PC-3 (cell line): ENCODE measurements at regions not wholly inside any gene's neighbourhood (a gene's known extent, or its start where the extent isn't known, plus 50 kb on each side); places are given as distances from the start of the nearest gene placed in this dataset.

ENCODE experiments used
- ATAC-seq: fragments of 200-7000 bp; cut with Tn5 transposase; 2 replicates; pipeline ENCODE4 v1.9.1; 2020; ENCODE audit warnings: mild to moderate bottlenecking, moderate library complexity
- BruUV-seq: library from RNA; stranded (reverse); fragments of 400-500 nt; replicated peaks from 2 replicates; lab custom pipeline; 2021; lab: Mats Ljungman, UMichigan
- CTCF ChIA-PET: fragments of 300-600 bp; sonication (Branson Sonifier 250); formaldehyde crosslinking; loops from one replicate; lab custom pipeline; 2022; ENCODE audit warnings: antibody characterized with exemption; lab: Charles Lee
- POLR2A ChIA-PET: fragments of 300-600 bp; sonication (Branson Sonifier 250); formaldehyde crosslinking; loops from one replicate; lab custom pipeline; 2022; ENCODE audit warnings: antibody characterized with exemption; ENCODE audit not compliant: unreplicated experiment; lab: Charles Lee
- DNase-seq: peaks from one replicate; pipeline ENCODE4 v3.0.0-alpha.2; 2015
- H2AFZ ChIP-seq: fragments of 300-600 bp; sonication (generic); 2 replicates; pipeline ENCODE4 v1.6.0; 2016; ENCODE audit warnings: antibody characterized with exemption, low read length
- H3F3A ChIP-seq: fragments of 300-600 bp; sonication (generic); one replicate; pipeline ENCODE4 v1.6.0; 2017; ENCODE audit warnings: antibody characterized with exemption, low read length, control low read depth, mild to moderate bottlenecking; ENCODE audit not compliant: unreplicated experiment
- H3K27ac ChIP-seq: fragments of 300-600 bp; sonication (generic); 2 replicates; pipeline ENCODE4 v1.5.1; 2016; ENCODE audit warnings: mild to moderate bottlenecking, low read length
- H3K27me3 ChIP-seq: fragments of 300-600 bp; sonication (generic); 2 replicates; pipeline ENCODE4 v1.6.1; 2016; ENCODE audit warnings: low read length, mixed read lengths
- H3K36me3 ChIP-seq: fragments of 300-600 bp; sonication (generic); 2 replicates; pipeline ENCODE4 v1.6.1; 2016; ENCODE audit warnings: low read depth, mixed run types, low read length, mixed read lengths
- H3K4me1 ChIP-seq: fragments of 300-600 bp; sonication (generic); 2 replicates; pipeline ENCODE4 v1.5.1; 2016; ENCODE audit warnings: low read length; ENCODE audit not compliant: insufficient read depth
- H3K4me2 ChIP-seq: fragments of 300-600 bp; sonication (generic); 2 replicates; pipeline ENCODE4 v1.6.0; 2016; ENCODE audit warnings: low read length
- H3K4me3 ChIP-seq: fragments of 300-600 bp; sonication (generic); 2 replicates; pipeline ENCODE4 v1.5.1; 2016; ENCODE audit warnings: mild to moderate bottlenecking, low read length, mixed read lengths
- H3K79me2 ChIP-seq: fragments of 300-600 bp; sonication (generic); 2 replicates; pipeline ENCODE4 v1.6.1; 2017; ENCODE audit warnings: low read length, mixed read lengths
- H3K9ac ChIP-seq: fragments of 300-600 bp; sonication (generic); 2 replicates; pipeline ENCODE4 v1.6.0; 2016; ENCODE audit warnings: mild to moderate bottlenecking, low read length
- H3K9me2 ChIP-seq: fragments of 300-600 bp; sonication (generic); replicated peaks from 2 replicates; pipeline ENCODE4 v1.6.1; 2016; ENCODE audit warnings: mixed run types, low read length, mixed read lengths
- H3K9me3 ChIP-seq: fragments of 300-600 bp; sonication (generic); 2 replicates; pipeline ENCODE4 v1.6.1; 2016; ENCODE audit warnings: low read length, mixed read lengths
- H4K20me1 ChIP-seq: fragments of 300-600 bp; sonication (generic); 2 replicates; pipeline ENCODE4 v1.6.1; 2016; ENCODE audit warnings: low read length, mixed read lengths
- CTCF ChIP-seq: fragments of 300-600 bp; sonication (generic); conservative IDR thresholded peaks from 2 replicates; pipeline ENCODE4 v1.5.1; 2017; ENCODE audit warnings: antibody characterized with exemption, low read depth, mild to moderate bottlenecking, low read length
- EZH2 ChIP-seq: fragments of 300-600 bp; sonication (generic); IDR thresholded peaks from one replicate; pipeline ENCODE4 v1.6.1; 2017; ENCODE audit warnings: antibody characterized with exemption, mild to moderate bottlenecking, low read length; ENCODE audit not compliant: unreplicated experiment
- EZH2phosphoT487 ChIP-seq: fragments of 300-600 bp; sonication (generic); IDR thresholded peaks from 2 replicates; pipeline ENCODE4 v1.6.1; 2018; ENCODE audit warnings: mild to moderate bottlenecking, antibody characterized with exemption, low read length, borderline replicate concordance
- intact Hi-C: fragments of 100-400 bp; cut with micrococcal nuclease; formaldehyde crosslinking; loops from 2 replicates; pipeline ENCODE4 v1.9.0; 2023

- BruUV-seq: no TSS peak
- H3K27me3 ChIP-seq: peaks cover 36% of the 10 kb centered on the region
- CTCF ChIA-PET: no interaction called here
Observed at GRCh38 chr6:169880516-169880915, 129.1 kb downstream of the ERMARD start.

GRCh38 chr6:169869301-169869700 lies 117.9 kb downstream of the ERMARD start:
- CTCF ChIA-PET: no interaction called here

More at GRCh38 chr6:169880516-169880915, 129.1 kb downstream of the ERMARD start:
- no peaks in the 10 kb centered on the region for H3K79me2 ChIP-seq
- intact Hi-C loops: no loop called here
- no peaks in the 10 kb centered on the region for H3K36me3 ChIP-seq
- no peak overlapping the region for H3K4me3 ChIP-seq
- POLR2A ChIA-PET: no interaction called here
- DNase-seq: no peak
- H3K4me1 ChIP-seq: no peaks in the 10 kb centered on the region
- no peak overlapping the region for H3K4me2 ChIP-seq
- no peak overlapping the region for H2AFZ ChIP-seq
- no peak overlapping the region for H3K27ac ChIP-seq
- no peak for ATAC-seq
- no peaks in the 10 kb centered on the region for H4K20me1 ChIP-seq
- no peaks in the 10 kb centered on the region for H3F3A ChIP-seq
- H3K9me2 ChIP-seq: no peaks in the 10 kb centered on the region
- TF ChIP-seq CTCF: no peak
- TF ChIP-seq EZH2: no peak
- no peak for TF ChIP-seq EZH2phosphoT487
- no peak overlapping the region for H3K9ac ChIP-seq
- H3K9me3 ChIP-seq: no peaks in the 10 kb centered on the region

More at GRCh38 chr6:169869301-169869700, 117.9 kb downstream of the ERMARD start:
- ATAC-seq (no peak), DNase-seq (no peak)
- no TSS peak for BruUV-seq
- Histone ChIP-seq H3K4me2 (no peak overlapping the region), H3K27ac (no peak overlapping the region), H3K9ac (no peak overlapping the region), H3K4me1 (no peaks in the 10 kb centered on the region), H3K9me2 (no peaks in the 10 kb centered on the region), H3K36me3 (no peaks in the 10 kb centered on the region), H4K20me1 (no peaks in the 10 kb centered on the region), H3K79me2 (no peaks in the 10 kb centered on the region), H3K27me3 (no peaks in the 10 kb centered on the region), H2AFZ (no peak overlapping the region), H3K4me3 (no peak overlapping the region), H3K9me3 (no peaks in the 10 kb centered on the region), H3F3A (no peaks in the 10 kb centered on the region)
- intact Hi-C loops: no loop called here
- POLR2A ChIA-PET: no interaction called here
- no peak for TF ChIP-seq EZH2
- no peak for TF ChIP-seq CTCF
- TF ChIP-seq EZH2phosphoT487: no peak
